ENCODE measurements at regions not wholly inside any gene's neighbourhood (a gene's known extent, or its start where the extent isn't known, plus 50 kb on each side); places are given as distances from the start of the nearest gene placed in this dataset.

DNA sequence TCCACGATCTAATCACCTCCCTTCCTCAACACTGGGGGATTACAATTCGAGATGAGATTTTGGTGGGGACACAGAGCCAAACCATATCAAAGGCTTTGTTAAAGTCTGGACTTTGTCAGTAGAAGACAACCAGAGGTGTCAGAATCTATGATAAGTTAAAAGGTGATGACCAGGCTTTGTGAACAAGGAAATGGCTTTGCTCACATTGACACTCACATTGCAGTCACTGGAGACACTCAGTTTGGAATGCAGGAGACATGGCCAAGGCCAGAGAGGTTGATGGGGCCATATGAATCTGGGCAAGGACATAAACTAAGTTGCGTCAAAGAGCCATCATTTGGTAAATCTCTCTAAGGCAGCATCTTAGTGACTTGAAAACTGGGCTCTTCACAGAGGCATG is 678.2 kb upstream of the FSHR start:
- H3K9me3 ChIP-seq (ENCODE audit: control insufficient read depth, low read depth, low read length): no peaks in the 10 kb centered on the region
- Mint-ChIP-seq H3K27me3 (ENCODE audit: low read depth) (no peaks in the 10 kb centered on the region; the same call in 1 of the 2 replicates), H3K4me3 (no peak overlapping the region), H3K4me1 (peaks cover 5 to 8% of the 10 kb centered on the region in 2 experiments; a peak in 3 of 4 replicates), H3K9me3 (no peaks in the 10 kb centered on the region; a peak in 1 of 5 replicates), H3K36me3 (ENCODE audit: insufficient read depth in 1 of 3, low read depth in 3 of 3) (no peaks in the 10 kb centered on the region), H3K27ac (no peak overlapping the region)
- no CpG with 5 or more reads among the region's 3 CpGs for WGBS (ENCODE audit: extremely low coverage, insufficient read length, low lambda C conversion rate)
- H3K4me1 ChIP-seq (ENCODE audit: insufficient read depth, low read length): no peaks in the 10 kb centered on the region
- H3K27me3 ChIP-seq (ENCODE audit: insufficient read depth, low read length): no peaks in the 10 kb centered on the region
- no peak overlapping the region for H2AFZ ChIP-seq (ENCODE audit: low read length)
- no peaks in the 10 kb centered on the region for H3K79me2 ChIP-seq (ENCODE audit: insufficient read depth, low read length)
- no peaks in the 10 kb centered on the region for H3K23me2 ChIP-seq (ENCODE audit: insufficient read length, low read depth, low read length, poor library complexity, severe bottlenecking)
- H3K4me2 ChIP-seq (ENCODE audit: insufficient read depth, insufficient read length, low read length): no peak overlapping the region
- no peak overlapping the region for H3K23ac ChIP-seq (ENCODE audit: insufficient read length, low read depth, low read length)
- no peak overlapping the region for H3K9ac ChIP-seq (ENCODE audit: extremely low read depth, insufficient read length, low read length)
- no peak overlapping the region for H4K91ac ChIP-seq (ENCODE audit: insufficient read length, low read depth, low read length)
- H4K8ac ChIP-seq (replicated peaks; ENCODE audit: insufficient read length, low read depth, low read length): no peak overlapping the region
- no peaks in the 10 kb centered on the region for H4K20me1 ChIP-seq (ENCODE audit: control insufficient read depth, insufficient read depth, insufficient read length)
- H3K14ac ChIP-seq (ENCODE audit: insufficient read depth, low read length): no peak overlapping the region
- H2BK15ac ChIP-seq (ENCODE audit: low read depth, low read length): no peak overlapping the region
- no peak overlapping the region for H2AK5ac ChIP-seq (ENCODE audit: insufficient read length, low read length)
- H3T11ph ChIP-seq (ENCODE audit: low read length): no peak overlapping the region
- H3K56ac ChIP-seq (ENCODE audit: insufficient read length, low read depth, low read length): no peak overlapping the region
- no peak overlapping the region for H2BK120ac ChIP-seq (ENCODE audit: low read depth, low read length, poor library complexity, severe bottlenecking)
- no peak overlapping the region for H4K5ac ChIP-seq (ENCODE audit: insufficient read length, low read depth, low read length)
- no peak overlapping the region for H2BK5ac ChIP-seq (ENCODE audit: insufficient read length, low read length)
- H2BK12ac ChIP-seq (ENCODE audit: insufficient read length, low read depth, low read length): no peak overlapping the region
- no peak for DNase-seq
- TF ChIP-seq CTCF (conservative IDR thresholded peaks at IDR 0.05): no peak
- no peak overlapping the region for H3K18ac ChIP-seq (ENCODE audit: insufficient read length, low read depth, low read length)
- no peak overlapping the region for H3K4ac ChIP-seq (ENCODE audit: low read depth, low read length)
- H3K79me1 ChIP-seq (ENCODE audit: insufficient read depth, low read depth, low read length, poor library complexity, severe bottlenecking): no peaks in the 10 kb centered on the region
- no peak overlapping the region for H3K27ac ChIP-seq (ENCODE audit: insufficient read length, low read depth, low read length)
- no peak overlapping the region for H2BK20ac ChIP-seq (ENCODE audit: low read depth, low read length, poor library complexity, severe bottlenecking)
